ENCODE measurements at regions not wholly inside any gene's neighbourhood (a gene's known extent, or its start where the extent isn't known, plus 50 kb on each side); places are given as distances from the start of the nearest gene placed in this dataset.

GRCh38 chr3:188940573-188940932, 231.2 kb upstream of the TPRG1 start:
- H3K27me3 Mint-ChIP-seq, result peaks cover 4% of the 10 kb centered on the region
- no peaks in the 10 kb centered on the region for H3K36me3 Mint-ChIP-seq (ENCODE audit: low read depth)
- peaks cover 5% of the 10 kb centered on the region for H3K9me3 Mint-ChIP-seq
- no peak overlapping the region for H3K4me3 Mint-ChIP-seq
- no peak overlapping the region for H3K27ac Mint-ChIP-seq
- no peaks in the 10 kb centered on the region for H3K4me1 Mint-ChIP-seq (ENCODE audit: low read depth)

GRCh38 chr3:188941103-188941502, 230.7 kb upstream of the TPRG1 start:
- H3K27me3 Mint-ChIP-seq, result peaks cover 4% of the 10 kb centered on the region
- no peak overlapping the region for H3K4me3 Mint-ChIP-seq
- H3K36me3 Mint-ChIP-seq (ENCODE audit: low read depth), result no peaks in the 10 kb centered on the region
- peaks cover 5% of the 10 kb centered on the region for H3K9me3 Mint-ChIP-seq
- no peaks in the 10 kb centered on the region for H3K4me1 Mint-ChIP-seq (ENCODE audit: low read depth)
- no peak overlapping the region for H3K27ac Mint-ChIP-seq

GRCh38 chr3:188942191-188942590, 229.6 kb upstream of the TPRG1 start:
- Mint-ChIP-seq H3K4me1 (ENCODE audit: low read depth) (no peaks in the 10 kb centered on the region), H3K4me3 (no peak overlapping the region)

GRCh38 chr3:188943591-188943990, 228.2 kb upstream of the TPRG1 start:
- Mint-ChIP-seq H3K4me3 (no peak overlapping the region), H3K9me3 (peaks cover 5% of the 10 kb centered on the region), H3K36me3 (ENCODE audit: low read depth) (no peaks in the 10 kb centered on the region), H3K27me3 (peaks cover 6% of the 10 kb centered on the region), H3K4me1 (ENCODE audit: low read depth) (peaks cover 7% of the 10 kb centered on the region), H3K27ac (no peak overlapping the region)

More at GRCh38 chr3:188942191-188942590, 229.6 kb upstream of the TPRG1 start:
- Mint-ChIP-seq H3K27ac (no peak overlapping the region), H3K9me3 (peaks cover 5% of the 10 kb centered on the region), H3K36me3 (ENCODE audit: low read depth) (no peaks in the 10 kb centered on the region), H3K27me3 (peaks cover 4% of the 10 kb centered on the region)

GRCh38 chr3:188944108-188944507, 227.7 kb upstream of the TPRG1 start:
- H3K27ac Mint-ChIP-seq, result no peak overlapping the region
- H3K36me3 Mint-ChIP-seq (ENCODE audit: low read depth), result no peaks in the 10 kb centered on the region
- peaks cover 12% of the 10 kb centered on the region for H3K4me1 Mint-ChIP-seq (ENCODE audit: low read depth)
- H3K27me3 Mint-ChIP-seq, result peaks cover 8% of the 10 kb centered on the region
- H3K4me3 Mint-ChIP-seq, result no peak overlapping the region
- H3K9me3 Mint-ChIP-seq, result peaks cover 5% of the 10 kb centered on the region

GRCh38 chr3:188946351-188947240, 225.2 kb upstream of the TPRG1 start:
- H3K4me1 Mint-ChIP-seq (ENCODE audit: low read depth), result peaks cover 37% of the 10 kb centered on the region
- no peak overlapping the region for H3K27ac Mint-ChIP-seq
- peaks cover 8% of the 10 kb centered on the region for H3K27me3 Mint-ChIP-seq
- no peak overlapping the region for H3K4me3 Mint-ChIP-seq
- peaks cover 5% of the 10 kb centered on the region for H3K9me3 Mint-ChIP-seq
- H3K36me3 Mint-ChIP-seq (ENCODE audit: low read depth), result no peaks in the 10 kb centered on the region

GRCh38 chr3:188947401-188948280, 224.1 kb upstream of the TPRG1 start:
- Mint-ChIP-seq H3K4me1 (ENCODE audit: low read depth) (peaks cover 40% of the 10 kb centered on the region), H3K4me3 (peak overlapping the region; percentile 20), H3K27me3 (peaks cover 8% of the 10 kb centered on the region), H3K9me3 (peaks cover 5% of the 10 kb centered on the region), H3K27ac (no peak overlapping the region), H3K36me3 (ENCODE audit: low read depth) (no peaks in the 10 kb centered on the region)

- H3K27ac Mint-ChIP-seq, result peak overlapping the region; percentile 38
- no peaks in the 10 kb centered on the region for H3K9me3 Mint-ChIP-seq
- H3K36me3 Mint-ChIP-seq (ENCODE audit: low read depth), result no peaks in the 10 kb centered on the region
- H3K4me1 Mint-ChIP-seq (ENCODE audit: low read depth), result peaks cover 40% of the 10 kb centered on the region
- H3K27me3 Mint-ChIP-seq, result peaks cover 8% of the 10 kb centered on the region
- H3K4me3 Mint-ChIP-seq, result no peak overlapping the region
These were observed 223.3 kb upstream of the TPRG1 start for GRCh38 chr3:188948281-188948996.

GRCh38 chr3:188948997-188949389, 222.8 kb upstream of the TPRG1 start:
- no peaks in the 10 kb centered on the region for H3K9me3 Mint-ChIP-seq
- H3K4me3 Mint-ChIP-seq, result no peak overlapping the region
- no peaks in the 10 kb centered on the region for H3K36me3 Mint-ChIP-seq (ENCODE audit: low read depth)
- peaks cover 40% of the 10 kb centered on the region for H3K4me1 Mint-ChIP-seq (ENCODE audit: low read depth)
- H3K27ac Mint-ChIP-seq, result peak overlapping the region; percentile 38
- peaks cover 8% of the 10 kb centered on the region for H3K27me3 Mint-ChIP-seq

- Mint-ChIP-seq H3K4me1 (ENCODE audit: low read depth) (peaks cover 45% of the 10 kb centered on the region), H3K27ac (peak overlapping the region; percentile 32), H3K9me3 (no peaks in the 10 kb centered on the region), H3K27me3 (peaks cover 8% of the 10 kb centered on the region), H3K36me3 (ENCODE audit: low read depth) (no peaks in the 10 kb centered on the region), H3K4me3 (no peak overlapping the region)
These were observed 222.3 kb upstream of the TPRG1 start for GRCh38 chr3:188949456-188949855.

- no peaks in the 10 kb centered on the region for H3K9me3 Mint-ChIP-seq
- peak overlapping the region; percentile 90 for H3K27ac Mint-ChIP-seq
- H3K27me3 Mint-ChIP-seq, result peaks cover 8% of the 10 kb centered on the region
- no peaks in the 10 kb centered on the region for H3K36me3 Mint-ChIP-seq (ENCODE audit: low read depth)
- peaks cover 49% of the 10 kb centered on the region for H3K4me1 Mint-ChIP-seq (ENCODE audit: low read depth)
- H3K4me3 Mint-ChIP-seq, result no peak overlapping the region
These were observed 221.8 kb upstream of the TPRG1 start for GRCh38 chr3:188949996-188950395.

GRCh38 chr3:188950832-188951489, 220.8 kb upstream of the TPRG1 start:
- Mint-ChIP-seq H3K9me3 (no peaks in the 10 kb centered on the region), H3K27me3 (peaks cover 4% of the 10 kb centered on the region), H3K27ac (peak overlapping the region; percentile 90), H3K36me3 (ENCODE audit: low read depth) (no peaks in the 10 kb centered on the region), H3K4me3 (no peak overlapping the region), H3K4me1 (ENCODE audit: low read depth) (peaks cover 52% of the 10 kb centered on the region)

GRCh38 chr3:188951734-188952133, 220.0 kb upstream of the TPRG1 start:
- Mint-ChIP-seq H3K36me3 (ENCODE audit: low read depth) (no peaks in the 10 kb centered on the region), H3K27ac (peak overlapping the region; percentile 90), H3K9me3 (no peaks in the 10 kb centered on the region), H3K4me3 (no peak overlapping the region), H3K4me1 (ENCODE audit: low read depth) (peaks cover 58% of the 10 kb centered on the region), H3K27me3 (peaks cover 4% of the 10 kb centered on the region)

- Mint-ChIP-seq H3K4me1 (ENCODE audit: low read depth) (peaks cover 52% of the 10 kb centered on the region), H3K4me3 (no peak overlapping the region), H3K36me3 (ENCODE audit: low read depth) (no peaks in the 10 kb centered on the region), H3K9me3 (no peaks in the 10 kb centered on the region), H3K27ac (no peak overlapping the region), H3K27me3 (no peaks in the 10 kb centered on the region)
These were observed 217.1 kb upstream of the TPRG1 start for GRCh38 chr3:188954590-188955208.
